ENCODE measurements at regions not wholly inside any gene's neighbourhood (a gene's known extent, or its start where the extent isn't known, plus 50 kb on each side); places are given as distances from the start of the nearest gene placed in this dataset.

- no peaks in the 10 kb centered on the region for H3K36me3 ChIP-seq (ENCODE audit: insufficient read depth, low read length)
- no peaks in the 10 kb centered on the region for H3K27me3 ChIP-seq (ENCODE audit: insufficient read depth, low read length)
- no peak overlapping the region for H2AFZ ChIP-seq (ENCODE audit: low read depth, low read length)
- no peak overlapping the region for H3K4me3 ChIP-seq (ENCODE audit: low read length)
- no peaks in the 10 kb centered on the region for H3K9me3 ChIP-seq (ENCODE audit: low read length)
- H3K4me1 ChIP-seq (ENCODE audit: insufficient read depth, low read length) = no peaks in the 10 kb centered on the region
Measured at GRCh38 chr14:65312859-65313258, 99.7 kb upstream of the FUT8 start.

GRCh38 chr14:65318636-65319506, 93.7 kb upstream of the FUT8 start:
- Histone ChIP-seq H3K4me3 (ENCODE audit: low read length) (no peak overlapping the region), H3K36me3 (ENCODE audit: insufficient read depth, low read length) (no peaks in the 10 kb centered on the region), H3K9me3 (ENCODE audit: low read length) (no peaks in the 10 kb centered on the region), H3K27me3 (ENCODE audit: insufficient read depth, low read length) (peaks cover 2% of the 10 kb centered on the region), H2AFZ (ENCODE audit: low read depth, low read length) (no peak overlapping the region), H3K4me1 (ENCODE audit: insufficient read depth, low read length) (no peaks in the 10 kb centered on the region)

- Histone ChIP-seq H2AFZ (ENCODE audit: low read depth, low read length) (no peak overlapping the region), H3K4me1 (ENCODE audit: insufficient read depth, low read length) (no peaks in the 10 kb centered on the region), H3K9me3 (ENCODE audit: low read length) (no peaks in the 10 kb centered on the region), H3K27me3 (ENCODE audit: insufficient read depth, low read length) (peaks cover 2% of the 10 kb centered on the region), H3K4me3 (ENCODE audit: low read length) (no peak overlapping the region), H3K36me3 (ENCODE audit: insufficient read depth, low read length) (no peaks in the 10 kb centered on the region)
Measured at GRCh38 chr14:65320661-65321308, 91.7 kb upstream of the FUT8 start.

- Histone ChIP-seq H3K27me3 (ENCODE audit: insufficient read depth, low read length) (peaks cover 2% of the 10 kb centered on the region), H3K9me3 (ENCODE audit: low read length) (no peaks in the 10 kb centered on the region), H3K36me3 (ENCODE audit: insufficient read depth, low read length) (no peaks in the 10 kb centered on the region), H3K4me3 (ENCODE audit: low read length) (no peak overlapping the region), H3K4me1 (ENCODE audit: insufficient read depth, low read length) (no peaks in the 10 kb centered on the region), H2AFZ (ENCODE audit: low read depth, low read length) (no peak overlapping the region)
Measured at GRCh38 chr14:65321370-65321875, 91.1 kb upstream of the FUT8 start.

GRCh38 chr14:65329481-65329880, 83.0 kb upstream of the FUT8 start:
- H3K4me3 ChIP-seq (ENCODE audit: low read length) = no peak overlapping the region
- H3K9me3 ChIP-seq (ENCODE audit: low read length) = no peaks in the 10 kb centered on the region
- no peaks in the 10 kb centered on the region for H3K36me3 ChIP-seq (ENCODE audit: insufficient read depth, low read length)
- no peaks in the 10 kb centered on the region for H3K27me3 ChIP-seq (ENCODE audit: insufficient read depth, low read length)
- no peaks in the 10 kb centered on the region for H3K4me1 ChIP-seq (ENCODE audit: insufficient read depth, low read length)
- H2AFZ ChIP-seq (ENCODE audit: low read depth, low read length) = no peak overlapping the region

- Histone ChIP-seq H3K4me3 (ENCODE audit: low read length) (no peak overlapping the region), H2AFZ (ENCODE audit: low read depth, low read length) (no peak overlapping the region), H3K27me3 (ENCODE audit: insufficient read depth, low read length) (no peaks in the 10 kb centered on the region), H3K9me3 (ENCODE audit: low read length) (no peaks in the 10 kb centered on the region), H3K36me3 (ENCODE audit: insufficient read depth, low read length) (no peaks in the 10 kb centered on the region), H3K4me1 (ENCODE audit: insufficient read depth, low read length) (no peaks in the 10 kb centered on the region)
Measured at GRCh38 chr14:65329911-65330310, 82.6 kb upstream of the FUT8 start.

- H3K9me3 ChIP-seq (ENCODE audit: low read length) = no peaks in the 10 kb centered on the region
- H3K4me1 ChIP-seq (ENCODE audit: insufficient read depth, low read length) = no peaks in the 10 kb centered on the region
- H2AFZ ChIP-seq (ENCODE audit: low read depth, low read length) = no peak overlapping the region
- no peak overlapping the region for H3K4me3 ChIP-seq (ENCODE audit: low read length)
- H3K27me3 ChIP-seq (ENCODE audit: insufficient read depth, low read length) = peaks cover 4% of the 10 kb centered on the region
- no peaks in the 10 kb centered on the region for H3K36me3 ChIP-seq (ENCODE audit: insufficient read depth, low read length)
Measured at GRCh38 chr14:65330416-65330815, 82.1 kb upstream of the FUT8 start.

- no peak overlapping the region for H2AFZ ChIP-seq (ENCODE audit: low read depth, low read length)
- no peaks in the 10 kb centered on the region for H3K4me1 ChIP-seq (ENCODE audit: insufficient read depth, low read length)
- H3K4me3 ChIP-seq (ENCODE audit: low read length) = no peak overlapping the region
- H3K27me3 ChIP-seq (ENCODE audit: insufficient read depth, low read length) = peaks cover 5% of the 10 kb centered on the region
- no peaks in the 10 kb centered on the region for H3K36me3 ChIP-seq (ENCODE audit: insufficient read depth, low read length)
- no peaks in the 10 kb centered on the region for H3K9me3 ChIP-seq (ENCODE audit: low read length)
Measured at GRCh38 chr14:65331652-65332051, 80.9 kb upstream of the FUT8 start.

- no peaks in the 10 kb centered on the region for H3K4me1 ChIP-seq (ENCODE audit: insufficient read depth, low read length)
- no peaks in the 10 kb centered on the region for H3K36me3 ChIP-seq (ENCODE audit: insufficient read depth, low read length)
- H3K4me3 ChIP-seq (ENCODE audit: low read length) = no peak overlapping the region
- peaks cover 5% of the 10 kb centered on the region for H3K27me3 ChIP-seq (ENCODE audit: insufficient read depth, low read length)
- no peak overlapping the region for H2AFZ ChIP-seq (ENCODE audit: low read depth, low read length)
- no peaks in the 10 kb centered on the region for H3K9me3 ChIP-seq (ENCODE audit: low read length)
Measured at GRCh38 chr14:65332141-65332871, 80.2 kb upstream of the FUT8 start.

GRCh38 chr14:65333943-65334687, 78.4 kb upstream of the FUT8 start:
- no peak overlapping the region for H3K4me3 ChIP-seq (ENCODE audit: low read length)
- no peaks in the 10 kb centered on the region for H3K9me3 ChIP-seq (ENCODE audit: low read length)
- H3K4me1 ChIP-seq (ENCODE audit: insufficient read depth, low read length) = no peaks in the 10 kb centered on the region
- H3K27me3 ChIP-seq (ENCODE audit: insufficient read depth, low read length) = peaks cover 5% of the 10 kb centered on the region
- H2AFZ ChIP-seq (ENCODE audit: low read depth, low read length) = no peak overlapping the region
- H3K36me3 ChIP-seq (ENCODE audit: insufficient read depth, low read length) = no peaks in the 10 kb centered on the region

GRCh38 chr14:65334765-65335410, 77.6 kb upstream of the FUT8 start:
- H3K9me3 ChIP-seq (ENCODE audit: low read length) = no peaks in the 10 kb centered on the region
- peaks cover 5% of the 10 kb centered on the region for H3K27me3 ChIP-seq (ENCODE audit: insufficient read depth, low read length)
- H3K4me1 ChIP-seq (ENCODE audit: insufficient read depth, low read length) = no peaks in the 10 kb centered on the region
- H3K4me3 ChIP-seq (ENCODE audit: low read length) = no peak overlapping the region
- H2AFZ ChIP-seq (ENCODE audit: low read depth, low read length) = no peak overlapping the region
- no peaks in the 10 kb centered on the region for H3K36me3 ChIP-seq (ENCODE audit: insufficient read depth, low read length)

GRCh38 chr14:65335411-65335947, 77.1 kb upstream of the FUT8 start:
- H3K9me3 ChIP-seq (ENCODE audit: low read length) = no peaks in the 10 kb centered on the region
- H2AFZ ChIP-seq (ENCODE audit: low read depth, low read length) = no peak overlapping the region
- H3K36me3 ChIP-seq (ENCODE audit: insufficient read depth, low read length) = no peaks in the 10 kb centered on the region
- no peaks in the 10 kb centered on the region for H3K4me1 ChIP-seq (ENCODE audit: insufficient read depth, low read length)
- peaks cover 5% of the 10 kb centered on the region for H3K27me3 ChIP-seq (ENCODE audit: insufficient read depth, low read length)
- no peak overlapping the region for H3K4me3 ChIP-seq (ENCODE audit: low read length)
